BE2C (cell line): ENCODE measurements at regions not wholly inside any gene's neighbourhood (a gene's known extent, or its start where the extent isn't known, plus 50 kb on each side); places are given as distances from the start of the nearest gene placed in this dataset.
"Not testable (repeated sequence)": the region's sequence is repeated elsewhere in the genome, so short reads cannot be mapped to it uniquely, and the experiment has no call there.

Experiments used
- DNase-seq: peaks from one replicate; pipeline ENCODE4 v3.0.0-alpha.2; 2020
- H3K27me3 ChIP-seq: fragments of 250-450 bp; sonication (Bioruptor Pico); 2 replicates; pipeline ENCODE4 v1.5.1; 2020; ENCODE audit warnings: mild to moderate bottlenecking
- H3K36me3 ChIP-seq: fragments of 250-450 bp; sonication (Bioruptor Pico); 2 replicates; pipeline ENCODE4 v1.5.1; 2020; ENCODE audit warnings: mild to moderate bottlenecking
- H3K4me1 ChIP-seq: fragments of 250-450 bp; sonication (Bioruptor Pico); 2 replicates; pipeline ENCODE4 v1.5.1; 2020
- H3K4me3 ChIP-seq: 2 replicates; pipeline ENCODE4 v1.5.1; 2011; ENCODE audit warnings: low read depth, low read length
- H3K9me3 ChIP-seq: fragments of 250-450 bp; sonication (Bioruptor Pico); 2 replicates; pipeline ENCODE4 v1.5.1; 2020
- TF ChIP-seq, protein P1 (sequence below): IDR thresholded peaks from 2 replicates; pipeline ENCODE4 v1.5.1; 2012; ENCODE audit warnings: mild to moderate bottlenecking, low read depth, low read length

- Histone ChIP-seq H3K36me3 (no peaks in the 10 kb centered on the region), H3K4me3 (no peak overlapping the region), H3K27me3 (no peaks in the 10 kb centered on the region), H3K4me1 (no peaks in the 10 kb centered on the region), H3K9me3 (no peaks in the 10 kb centered on the region; the same call in 1 of the 2 replicates)
- DNase-seq, result no peak
- TF ChIP-seq, protein P1, sequence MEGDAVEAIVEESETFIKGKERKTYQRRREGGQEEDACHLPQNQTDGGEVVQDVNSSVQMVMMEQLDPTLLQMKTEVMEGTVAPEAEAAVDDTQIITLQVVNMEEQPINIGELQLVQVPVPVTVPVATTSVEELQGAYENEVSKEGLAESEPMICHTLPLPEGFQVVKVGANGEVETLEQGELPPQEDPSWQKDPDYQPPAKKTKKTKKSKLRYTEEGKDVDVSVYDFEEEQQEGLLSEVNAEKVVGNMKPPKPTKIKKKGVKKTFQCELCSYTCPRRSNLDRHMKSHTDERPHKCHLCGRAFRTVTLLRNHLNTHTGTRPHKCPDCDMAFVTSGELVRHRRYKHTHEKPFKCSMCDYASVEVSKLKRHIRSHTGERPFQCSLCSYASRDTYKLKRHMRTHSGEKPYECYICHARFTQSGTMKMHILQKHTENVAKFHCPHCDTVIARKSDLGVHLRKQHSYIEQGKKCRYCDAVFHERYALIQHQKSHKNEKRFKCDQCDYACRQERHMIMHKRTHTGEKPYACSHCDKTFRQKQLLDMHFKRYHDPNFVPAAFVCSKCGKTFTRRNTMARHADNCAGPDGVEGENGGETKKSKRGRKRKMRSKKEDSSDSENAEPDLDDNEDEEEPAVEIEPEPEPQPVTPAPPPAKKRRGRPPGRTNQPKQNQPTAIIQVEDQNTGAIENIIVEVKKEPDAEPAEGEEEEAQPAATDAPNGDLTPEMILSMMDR, result no peak
Measured at GRCh38 chr3:191980443-191980842, 519.5 kb downstream of the PYDC2 start.

DNA sequence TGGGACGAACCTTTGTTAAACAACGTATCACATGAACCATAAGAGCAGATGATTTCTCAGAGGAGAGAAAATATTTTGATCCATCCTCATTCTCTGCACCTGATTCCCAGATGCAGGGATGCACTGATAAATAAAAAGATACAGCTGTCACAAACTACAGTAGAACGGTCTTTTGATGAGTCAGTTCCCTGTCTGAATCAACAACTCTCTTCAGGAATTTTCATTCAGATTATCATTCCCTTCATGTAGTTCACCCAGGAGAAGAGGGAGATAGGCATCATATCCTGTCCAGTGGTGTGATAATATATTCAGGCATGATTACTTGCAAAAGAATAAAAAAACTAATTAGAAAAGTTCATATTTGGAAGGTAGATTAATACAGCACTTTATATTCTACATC lies 521.5 kb downstream of the PYDC2 start:
- no peak overlapping the region for H3K4me3 ChIP-seq
- no peaks in the 10 kb centered on the region for H3K4me1 ChIP-seq
- H3K9me3 ChIP-seq, result no peaks in the 10 kb centered on the region; the same call in 1 of the 2 replicates
- TF ChIP-seq, protein P1, result no peak
- no peaks in the 10 kb centered on the region for H3K36me3 ChIP-seq
- DNase-seq, result no peak
- no peaks in the 10 kb centered on the region for H3K27me3 ChIP-seq

DNA sequence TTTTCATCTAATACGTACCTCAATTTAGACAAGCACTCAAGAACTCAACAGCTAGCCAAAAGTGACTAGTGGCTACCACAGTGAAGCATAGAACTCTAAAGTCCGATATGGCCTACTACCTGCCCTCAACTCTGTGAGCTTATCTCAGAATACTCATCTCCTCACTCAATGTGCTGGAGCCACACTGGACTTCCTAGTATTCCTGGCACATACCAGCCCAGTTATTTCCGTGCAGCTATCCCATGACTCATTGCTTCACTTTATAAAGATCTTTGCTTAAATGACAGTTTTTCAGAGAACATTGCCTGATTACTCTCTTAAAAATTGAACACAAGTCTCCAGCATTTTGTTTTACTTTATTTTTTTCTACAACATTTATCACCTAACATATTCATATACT lies 524.7 kb downstream of the PYDC2 start:
- TF ChIP-seq, protein P1, result no peak
- DNase-seq, result no peak

DNA sequence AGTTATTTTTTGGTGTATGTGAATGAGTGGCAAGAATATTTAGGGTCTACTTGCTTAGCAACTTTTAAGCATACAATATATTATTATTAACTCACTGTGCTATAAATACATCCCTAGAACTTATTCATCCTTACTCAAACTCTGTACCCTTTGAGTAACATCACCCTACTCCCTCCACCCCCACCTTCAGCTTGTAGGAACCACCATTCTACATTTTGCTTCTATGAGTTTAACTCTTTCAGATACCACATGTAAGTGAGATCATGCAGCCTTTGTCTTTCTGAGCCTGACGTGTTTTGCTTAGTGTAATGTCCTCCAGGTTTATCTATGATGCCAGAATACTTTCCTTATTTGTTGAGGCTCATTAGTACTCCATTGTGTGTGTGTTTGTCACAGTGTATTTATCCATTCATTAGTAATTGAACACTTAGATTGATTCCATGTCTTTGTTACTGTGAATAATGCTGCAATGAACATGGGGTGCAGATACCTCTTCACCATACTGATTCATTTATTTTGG lies 526.9 kb downstream of the PYDC2 start:
- no peaks in the 10 kb centered on the region for H3K4me1 ChIP-seq
- no peak overlapping the region for H3K4me3 ChIP-seq
- DNase-seq, result no peak
- TF ChIP-seq, protein P1, result no peak
- H3K9me3 ChIP-seq, result no peaks in the 10 kb centered on the region; the same call in 1 of the 2 replicates
- H3K36me3 ChIP-seq, result no peaks in the 10 kb centered on the region
- no peaks in the 10 kb centered on the region for H3K27me3 ChIP-seq

More for the DNA sequence above, 524.7 kb downstream of the PYDC2 start:
- Histone ChIP-seq H3K27me3 (no peaks in the 10 kb centered on the region), H3K9me3 (no peaks in the 10 kb centered on the region; the same call in 1 of the 2 replicates), H3K4me3 (no peak overlapping the region), H3K4me1 (no peaks in the 10 kb centered on the region), H3K36me3 (no peaks in the 10 kb centered on the region)

DNA sequence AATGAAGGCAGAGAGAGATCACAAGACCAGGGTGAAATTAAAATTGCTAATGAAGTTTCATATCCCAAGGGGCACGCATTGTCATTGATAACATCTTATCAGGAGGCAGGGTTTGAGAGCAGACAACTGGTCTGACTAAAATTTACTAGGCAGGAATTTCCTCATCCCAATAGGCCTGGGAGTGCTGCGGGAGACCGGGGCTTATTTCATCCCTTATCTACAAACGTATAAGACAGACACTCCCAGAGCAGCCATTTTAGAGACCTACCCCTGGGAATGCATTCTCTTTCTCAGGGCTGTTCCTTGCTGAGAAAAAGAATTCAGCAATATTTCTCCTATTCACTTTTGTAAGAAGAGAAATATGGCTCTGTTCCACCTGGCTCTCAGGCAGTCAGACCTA lies 533.0 kb downstream of the PYDC2 start:
- H3K4me1 ChIP-seq, H3K36me3 ChIP-seq, H3K27me3 ChIP-seq, DNase-seq, H3K4me3 ChIP-seq, H3K9me3 ChIP-seq: not testable (repeated sequence)

- Histone ChIP-seq H3K27me3 (no peaks in the 10 kb centered on the region), H3K4me3 (no peak overlapping the region), H3K9me3 (no peaks in the 10 kb centered on the region), H3K36me3 (no peaks in the 10 kb centered on the region), H3K4me1 (no peaks in the 10 kb centered on the region)
- no peak for DNase-seq
- TF ChIP-seq, protein P1, result no peak
Measured at GRCh38 chr3:191997093-191997492, 536.1 kb downstream of the PYDC2 start.
